Dermis blood vessel endothelial cell (primary cell): ENCODE measurements at regions not wholly inside any gene's neighbourhood (a gene's known extent, or its start where the extent isn't known, plus 50 kb on each side); places are given as distances from the start of the nearest gene placed in this dataset.

Source experiments
- DNase-seq: peaks from one replicate; pipeline ENCODE4 v3.0.0; 2010

- DNase-seq = no peak
Observed at GRCh38 chr2:146161256-146161882, 1641.5 kb upstream of the ZEB2 start.

- DNase-seq = no peak
Observed at GRCh38 chr2:146158072-146158674, 1638.3 kb upstream of the ZEB2 start.

GRCh38 chr2:146147448-146148012, 1627.6 kb upstream of the ZEB2 start:
- no peak for DNase-seq

GRCh38 chr2:146143971-146144370, 1624.1 kb upstream of the ZEB2 start:
- DNase-seq = no peak

- DNase-seq = no peak
Observed at GRCh38 chr2:146138820-146139219, 1618.9 kb upstream of the ZEB2 start.

GRCh38 chr2:146135245-146135644, 1615.3 kb upstream of the ZEB2 start:
- DNase-seq = no peak

- no peak for DNase-seq
Observed at GRCh38 chr2:146131785-146132184, 1611.9 kb upstream of the ZEB2 start.

- no peak for DNase-seq
Observed at GRCh38 chr2:146131048-146131447, 1611.1 kb upstream of the ZEB2 start.

GRCh38 chr2:146130290-146130689, 1610.4 kb upstream of the ZEB2 start:
- DNase-seq = no peak

- no peak for DNase-seq
Observed at GRCh38 chr2:146129231-146129630, 1609.3 kb upstream of the ZEB2 start.

- DNase-seq = no peak
Observed at GRCh38 chr2:146128216-146128615, 1608.3 kb upstream of the ZEB2 start.

- no peak for DNase-seq
Observed at GRCh38 chr2:146125551-146125950, 1605.6 kb upstream of the ZEB2 start.

- DNase-seq = no peak
Observed at GRCh38 chr2:146124741-146125140, 1604.8 kb upstream of the ZEB2 start.

- no peak for DNase-seq
Observed at GRCh38 chr2:146123714-146124113, 1603.8 kb upstream of the ZEB2 start.

- DNase-seq = no peak
Observed at GRCh38 chr2:146123256-146123655, 1603.3 kb upstream of the ZEB2 start.

GRCh38 chr2:146119586-146119985, 1599.7 kb upstream of the ZEB2 start:
- no peak for DNase-seq

- DNase-seq = no peak
Observed at GRCh38 chr2:146108993-146109392, 1589.1 kb upstream of the ZEB2 start.

- no peak for DNase-seq
Observed at GRCh38 chr2:146094185-146094584, 1574.3 kb upstream of the ZEB2 start.

- no peak for DNase-seq
Observed at GRCh38 chr2:146081459-146081858, 1561.5 kb upstream of the ZEB2 start.

- DNase-seq = no peak
Observed at GRCh38 chr2:146080925-146081324, 1561.0 kb upstream of the ZEB2 start.

- no peak for DNase-seq
Observed at GRCh38 chr2:146079216-146079615, 1559.3 kb upstream of the ZEB2 start.

- DNase-seq = no peak
Observed at GRCh38 chr2:146077156-146077555, 1557.2 kb upstream of the ZEB2 start.

GRCh38 chr2:146068051-146068450, 1548.1 kb upstream of the ZEB2 start:
- no peak for DNase-seq

- no peak for DNase-seq
Observed at GRCh38 chr2:146048141-146048540, 1528.2 kb upstream of the ZEB2 start.
